HL-60 (cell line): ENCODE measurements at regions not wholly inside any gene's neighbourhood (a gene's known extent, or its start where the extent isn't known, plus 50 kb on each side); places are given as distances from the start of the nearest gene placed in this dataset.

ENCODE experiments used
- DNase-seq, 2 experiments: peaks; one replicate each; pipeline ENCODE4 v3.0.0-alpha.2; 2010 to 2020; ENCODE audit warnings: low read depth in 1 of 2, low spot score in 1 of 2
- H3K27ac ChIP-seq: fragments of 250-450 bp; sonication (Bioruptor Pico); replicated peaks from 2 replicates; pipeline ENCODE4 v1.5.1; 2020; ENCODE audit warnings: mild to moderate bottlenecking, moderate library complexity
- H3K27me3 ChIP-seq: fragments of 250-450 bp; sonication (Bioruptor Pico); 2 replicates; pipeline ENCODE4 v1.5.1; 2021; ENCODE audit warnings: mild to moderate bottlenecking, moderate library complexity; ENCODE audit not compliant: insufficient read depth, poor library complexity, severe bottlenecking
- H3K4me3 ChIP-seq: replicated peaks from 2 replicates; pipeline ENCODE4 v1.5.1; 2011; ENCODE audit warnings: mild to moderate bottlenecking, control low read depth, low read length; ENCODE audit not compliant: insufficient read depth
- CTCF ChIP-seq: IDR thresholded peaks from one replicate; pipeline ENCODE4 v1.5.1; 2011; ENCODE audit warnings: low read length, control low read depth, inconsistent platforms; ENCODE audit not compliant: insufficient read depth
- GABPA ChIP-seq: IDR thresholded peaks from 2 replicates; pipeline ENCODE4 v1.6.1; 2012; ENCODE audit warnings: low read depth
- POLR2AphosphoS5 ChIP-seq: IDR thresholded peaks from 2 replicates; pipeline ENCODE4 v1.6.1; 2012; ENCODE audit warnings: low read depth
- REST ChIP-seq: IDR thresholded peaks from 2 replicates; pipeline ENCODE4 v1.6.1; 2012; ENCODE audit warnings: low read depth; ENCODE audit not compliant: insufficient replicate concordance
- SPI1 ChIP-seq: IDR thresholded peaks from 2 replicates; pipeline ENCODE4 v1.6.1; 2012; ENCODE audit warnings: low read depth, mild to moderate bottlenecking, borderline replicate concordance

GRCh38 chr9:11893331-11893730 is 799.9 kb upstream of the TYRP1 start:
- H3K27me3 ChIP-seq, result no peaks in the 10 kb centered on the region
- H3K4me3 ChIP-seq, result no peak overlapping the region
- H3K27ac ChIP-seq, result no peak overlapping the region
- TF ChIP-seq POLR2AphosphoS5 (no peak), REST (no peak), GABPA (no peak)
- DNase-seq, result no peak

GRCh38 chr9:11894136-11894535 is 799.0 kb upstream of the TYRP1 start:
- TF ChIP-seq GABPA (no peak), CTCF (no peak), REST (no peak), SPI1 (no peak), POLR2AphosphoS5 (no peak)
- no peak overlapping the region for H3K4me3 ChIP-seq
- no peak for DNase-seq
- no peak overlapping the region for H3K27ac ChIP-seq
- H3K27me3 ChIP-seq, result no peaks in the 10 kb centered on the region

- Histone ChIP-seq H3K27ac (no peak overlapping the region), H3K4me3 (no peak overlapping the region), H3K27me3 (no peaks in the 10 kb centered on the region)
- DNase-seq, result no peak
- TF ChIP-seq POLR2AphosphoS5 (no peak), CTCF (no peak), GABPA (no peak), REST (no peak), SPI1 (no peak)
These were observed 790.6 kb upstream of the TYRP1 start for GRCh38 chr9:11902610-11903009.

GRCh38 chr9:11915699-11916098 is 777.5 kb upstream of the TYRP1 start:
- no peak for DNase-seq

More at GRCh38 chr9:11915699-11916098, 777.5 kb upstream of the TYRP1 start:
- no peaks in the 10 kb centered on the region for H3K27me3 ChIP-seq
- no peak overlapping the region for H3K4me3 ChIP-seq
- TF ChIP-seq POLR2AphosphoS5 (no peak), CTCF (no peak), SPI1 (no peak), REST (no peak), GABPA (no peak)
- H3K27ac ChIP-seq, result no peak overlapping the region
